Astrocyte of the cerebellum (primary cell): ENCODE measurements at regions not wholly inside any gene's neighbourhood (a gene's known extent, or its start where the extent isn't known, plus 50 kb on each side); places are given as distances from the start of the nearest gene placed in this dataset.
"Not testable (repeated sequence)": the region's sequence is repeated elsewhere in the genome, so short reads cannot be mapped to it uniquely, and the experiment has no call there.

ENCODE experiments used
- DNase-seq: peaks from one replicate; pipeline ENCODE4 v3.0.0-alpha.2; 2011; ENCODE audit warnings: low read depth
- H3K4me3 ChIP-seq: 2 replicates; pipeline ENCODE4 v1.5.1; 2011; ENCODE audit warnings: mild to moderate bottlenecking, low read depth, low read length, moderate library complexity
- in situ Hi-C: cut with HindIII; loops from 2 replicates; pipeline ENCODE4 v1.10.0; 2017; ENCODE audit warnings: low sequenced_read_pairs
- TF ChIP-seq, protein P1 (sequence below): IDR thresholded peaks from 2 replicates; pipeline ENCODE4 v1.5.1; 2012; ENCODE audit warnings: low read length, low read depth, moderate library complexity, mild to moderate bottlenecking; ENCODE audit errors: missing control alignments

DNA sequence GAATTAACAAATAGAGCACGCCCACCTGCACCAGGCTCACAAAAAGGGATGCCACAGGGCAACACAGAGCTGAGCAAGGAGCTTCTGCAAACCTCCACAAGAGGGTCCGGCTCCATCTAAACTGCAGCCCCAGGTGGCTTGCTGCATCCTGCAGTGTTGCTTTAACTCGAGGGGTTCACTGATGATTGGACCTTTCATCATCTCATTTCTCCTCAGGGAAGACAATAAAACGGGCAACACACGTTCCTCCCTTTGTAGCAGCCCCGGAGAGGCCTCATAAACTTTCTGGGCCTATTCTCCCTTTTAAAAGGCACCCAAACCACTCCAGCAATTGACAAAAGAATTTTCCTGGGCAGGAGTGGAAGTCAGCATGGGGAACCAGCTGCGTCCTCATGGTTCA is 161.5 kb upstream of the CDH4 start:
- TF ChIP-seq, protein P1, sequence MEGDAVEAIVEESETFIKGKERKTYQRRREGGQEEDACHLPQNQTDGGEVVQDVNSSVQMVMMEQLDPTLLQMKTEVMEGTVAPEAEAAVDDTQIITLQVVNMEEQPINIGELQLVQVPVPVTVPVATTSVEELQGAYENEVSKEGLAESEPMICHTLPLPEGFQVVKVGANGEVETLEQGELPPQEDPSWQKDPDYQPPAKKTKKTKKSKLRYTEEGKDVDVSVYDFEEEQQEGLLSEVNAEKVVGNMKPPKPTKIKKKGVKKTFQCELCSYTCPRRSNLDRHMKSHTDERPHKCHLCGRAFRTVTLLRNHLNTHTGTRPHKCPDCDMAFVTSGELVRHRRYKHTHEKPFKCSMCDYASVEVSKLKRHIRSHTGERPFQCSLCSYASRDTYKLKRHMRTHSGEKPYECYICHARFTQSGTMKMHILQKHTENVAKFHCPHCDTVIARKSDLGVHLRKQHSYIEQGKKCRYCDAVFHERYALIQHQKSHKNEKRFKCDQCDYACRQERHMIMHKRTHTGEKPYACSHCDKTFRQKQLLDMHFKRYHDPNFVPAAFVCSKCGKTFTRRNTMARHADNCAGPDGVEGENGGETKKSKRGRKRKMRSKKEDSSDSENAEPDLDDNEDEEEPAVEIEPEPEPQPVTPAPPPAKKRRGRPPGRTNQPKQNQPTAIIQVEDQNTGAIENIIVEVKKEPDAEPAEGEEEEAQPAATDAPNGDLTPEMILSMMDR = no peak
- in situ Hi-C loops = no loop called here
- no peak for DNase-seq

DNA sequence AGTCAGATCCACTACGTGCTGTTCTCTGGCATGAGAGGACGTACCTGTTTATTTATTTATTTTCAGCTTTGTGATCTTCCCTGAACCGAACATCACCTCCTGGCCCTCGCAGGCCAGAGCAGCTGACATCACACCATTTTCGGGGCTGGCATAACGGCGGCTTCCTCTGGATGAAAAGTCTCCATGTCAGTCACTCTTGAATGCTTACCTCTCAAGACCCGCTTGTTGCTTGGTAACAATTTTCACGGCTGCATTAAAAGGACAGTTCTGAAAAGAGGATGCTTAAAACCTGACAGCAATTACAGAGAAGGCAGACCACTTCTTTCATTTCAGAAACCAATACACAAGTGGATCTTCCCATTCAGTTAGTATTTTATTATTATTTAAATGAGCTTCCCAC is 159.8 kb upstream of the CDH4 start:
- in situ Hi-C loops = no loop called here
- no peak for DNase-seq
- TF ChIP-seq, protein P1 = no peak
- H3K4me3 ChIP-seq = no peak overlapping the region

More for the DNA sequence above, 161.5 kb upstream of the CDH4 start:
- H3K4me3 ChIP-seq = no peak overlapping the region

DNA sequence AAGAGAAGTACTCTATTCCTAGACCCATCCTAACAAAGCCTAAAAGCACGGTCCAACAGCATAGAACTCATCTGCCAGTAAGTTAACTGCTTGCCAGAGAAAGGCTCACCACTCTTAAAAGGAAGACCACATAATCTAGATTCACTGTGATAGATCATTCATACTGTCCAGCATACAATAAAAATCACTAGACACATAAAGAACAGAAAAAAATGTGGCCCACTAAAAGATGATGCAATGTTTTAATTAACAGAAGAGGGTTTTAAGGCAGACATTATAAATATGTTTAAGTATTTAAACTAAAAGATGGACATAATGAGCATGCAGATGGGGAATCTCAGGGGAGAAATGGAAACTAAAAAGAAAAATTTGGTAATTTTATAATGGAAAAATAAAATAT is 157.5 kb upstream of the CDH4 start:
- no peak overlapping the region for H3K4me3 ChIP-seq
- in situ Hi-C loops = no loop called here
- DNase-seq = no peak
- TF ChIP-seq, protein P1 = no peak

DNA sequence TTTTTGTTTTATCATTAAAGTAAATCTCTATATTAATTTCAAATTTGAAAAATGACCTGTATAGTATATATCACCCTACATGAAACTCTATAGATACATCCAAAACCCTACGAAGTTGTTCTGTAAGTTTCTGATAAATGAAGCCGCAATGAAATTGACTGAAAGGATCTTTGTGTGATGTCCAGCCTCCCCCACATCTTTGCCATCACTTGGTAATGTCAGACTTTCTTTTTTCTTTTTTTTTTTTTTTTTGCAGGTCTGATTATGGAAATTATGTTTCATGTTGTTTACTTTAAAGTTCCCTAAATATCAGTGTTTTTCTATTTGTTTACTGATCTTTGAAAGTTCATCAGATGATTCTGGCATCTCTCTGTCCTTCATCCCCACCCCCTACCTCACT is 155.6 kb upstream of the CDH4 start:
- no peak for DNase-seq
- H3K4me3 ChIP-seq = no peak overlapping the region
- TF ChIP-seq, protein P1 = no peak
- in situ Hi-C loops = no loop called here

DNA sequence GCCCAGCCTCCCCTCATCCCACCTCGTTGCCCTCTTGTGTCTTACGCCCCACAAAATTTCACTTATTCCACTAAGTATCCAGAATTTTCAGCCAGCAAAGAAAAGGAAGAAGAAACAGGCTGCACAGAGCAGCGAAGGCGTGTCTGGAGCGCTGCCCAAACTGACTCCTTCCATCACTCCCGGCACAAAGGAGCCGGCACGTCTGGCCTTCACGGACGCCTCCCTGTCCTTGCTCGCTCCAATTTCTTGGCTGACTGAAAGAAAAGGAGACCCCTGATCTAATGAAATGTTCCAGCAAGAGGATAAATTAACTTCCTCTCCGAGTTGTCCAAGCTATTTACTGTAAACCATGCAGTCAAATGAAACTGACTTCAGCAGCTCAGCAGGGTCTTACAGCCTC is 152.3 kb upstream of the CDH4 start:
- TF ChIP-seq, protein P1 = no peak
- in situ Hi-C loops = no loop called here
- no peak for DNase-seq
- H3K4me3 ChIP-seq = no peak overlapping the region

DNA sequence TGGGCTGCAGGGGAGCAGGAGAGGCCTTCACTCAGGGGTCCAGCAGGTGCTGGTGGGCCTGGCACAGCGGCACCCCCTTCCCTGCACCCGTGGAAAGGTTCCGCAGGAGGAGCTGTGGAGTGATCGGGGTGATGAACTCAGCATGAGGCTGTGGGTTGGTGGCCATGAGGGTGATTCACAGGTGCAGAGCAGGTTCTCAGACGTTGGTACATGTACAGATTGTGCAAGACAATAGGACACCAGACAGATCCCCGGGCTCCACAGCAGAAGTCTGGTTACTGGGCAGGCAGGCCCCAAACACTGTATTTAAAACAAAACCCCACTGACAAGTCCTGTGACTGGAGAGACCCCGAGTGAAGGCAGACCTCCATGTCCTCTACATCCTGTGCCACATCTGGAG is 151.6 kb upstream of the CDH4 start:
- TF ChIP-seq, protein P1 = no peak
- no peak overlapping the region for H3K4me3 ChIP-seq
- in situ Hi-C loops = no loop called here
- no peak for DNase-seq

DNA sequence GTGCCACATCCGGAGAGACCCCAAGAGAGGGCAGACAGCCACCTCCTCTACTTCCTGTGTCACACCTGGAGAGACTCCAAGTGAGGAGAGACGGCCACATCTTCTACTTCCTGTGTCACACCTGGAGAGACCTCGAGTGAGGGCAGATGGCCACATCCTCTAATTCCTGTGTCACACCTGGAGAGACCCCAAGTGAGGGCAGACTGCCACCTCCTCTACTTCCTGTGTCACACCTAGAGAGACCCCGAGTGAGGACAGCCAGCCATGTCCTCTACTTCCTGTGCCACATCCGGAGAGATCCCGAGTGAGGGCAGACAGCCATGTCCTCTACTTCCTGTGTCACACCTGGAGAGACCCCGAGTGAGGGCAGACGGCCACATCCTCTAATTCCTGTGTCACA is 150.7 kb upstream of the CDH4 start:
- H3K4me3 ChIP-seq, in situ Hi-C loops, DNase-seq: not testable (repeated sequence)
